CD4-positive, alpha-beta memory T cell (primary cell): ENCODE measurements at regions not wholly inside any gene's neighbourhood (a gene's known extent, or its start where the extent isn't known, plus 50 kb on each side); places are given as distances from the start of the nearest gene placed in this dataset.

Experiments used
- CTCF ChIA-PET: fragments of 350-600 bp; sonication (Branson Sonifier 250); formaldehyde crosslinking; loops from one replicate; lab custom pipeline; 2021; ENCODE audit warnings: inconsistent platforms; ENCODE audit not compliant: partially characterized antibody; lab: Charles Lee
- POLR2A ChIA-PET: fragments of 350-600 bp; sonication (Branson Sonifier 250); formaldehyde crosslinking; loops from one replicate; lab custom pipeline; 2021; ENCODE audit not compliant: partially characterized antibody; lab: Charles Lee
- DNase-seq, 5 donors: peaks; one replicate each; pipeline versions ENCODE4 v3.0.0 to v3.0.0-alpha.2; 2020 to 2022; ENCODE audit warnings: mixed read lengths in 1 of 5
- H3K27ac ChIP-seq: one replicate; pipeline ENCODE4 v1.7.0; 2013; ENCODE audit warnings: low read depth, low read length
- H3K27me3 ChIP-seq: 2 replicates; pipeline ENCODE4 v1.7.0; 2013; ENCODE audit warnings: mild to moderate bottlenecking, low read length, moderate library complexity; ENCODE audit not compliant: insufficient read depth
- H3K36me3 ChIP-seq: 2 replicates; pipeline ENCODE4 v1.7.0; 2013; ENCODE audit warnings: mild to moderate bottlenecking, low read length, moderate library complexity; ENCODE audit not compliant: insufficient read depth
- H3K4me1 ChIP-seq: 2 replicates; pipeline ENCODE4 v1.7.0; 2013; ENCODE audit warnings: mild to moderate bottlenecking, low read length, moderate library complexity; ENCODE audit not compliant: insufficient read depth
- H3K4me3 ChIP-seq, 2 donors: one replicate each; pipeline ENCODE4 v1.7.0; 2013; ENCODE audit warnings: low read length in 2 of 2, mild to moderate bottlenecking in 1 of 2
- H3K9me3 ChIP-seq, 2 donors: one replicate each; pipeline ENCODE4 v1.7.0; 2013; ENCODE audit warnings: low read length in 2 of 2, control low read depth in 1 of 2; ENCODE audit not compliant: control insufficient read depth in 1 of 2
- H3K27ac Mint-ChIP-seq, 7 donors: one replicate each; pipeline ENCODE4 v1.8.0; 2020 to 2021; ENCODE audit warnings: mixed read lengths in 7 of 7, mild to moderate bottlenecking in 6 of 7, inconsistent platforms in 3 of 7, moderate library complexity in 3 of 7
- H3K27me3 Mint-ChIP-seq, 2 donors: one replicate each; pipeline ENCODE4 v1.8.0; 2020 to 2021; ENCODE audit warnings: mixed read lengths in 2 of 2
- H3K36me3 Mint-ChIP-seq, 2 donors: one replicate each; pipeline ENCODE4 v1.8.0; 2020 to 2021; ENCODE audit warnings: mixed read lengths in 2 of 2, inconsistent platforms in 1 of 2, mild to moderate bottlenecking in 1 of 2
- H3K4me1 Mint-ChIP-seq, 4 donors: one replicate each; pipeline ENCODE4 v1.8.0; 2020 to 2021; ENCODE audit warnings: mixed read lengths in 4 of 4, mild to moderate bottlenecking in 1 of 4
- H3K4me3 Mint-ChIP-seq, 8 donors: one replicate each; pipeline ENCODE4 v1.8.0; 2020 to 2021; ENCODE audit warnings: mixed read lengths in 8 of 8, mild to moderate bottlenecking in 7 of 8, moderate library complexity in 6 of 8, inconsistent platforms in 3 of 8
- H3K9me3 Mint-ChIP-seq, 8 donors: one replicate each; pipeline ENCODE4 v1.8.0; 2020 to 2021; ENCODE audit warnings: mixed read lengths in 8 of 8, mild to moderate bottlenecking in 5 of 8, inconsistent platforms in 3 of 8, moderate library complexity in 1 of 8
- intact Hi-C: fragments of 100-400 bp; cut with micrococcal nuclease; formaldehyde crosslinking; loops from one replicate; pipeline ENCODE4 v1.15.1; 2023

GRCh38 chr2:206368484-206368883, 74.8 kb upstream of the ADAM23 start:
- H3K27me3 ChIP-seq: no peaks in the 10 kb centered on the region
- Mint-ChIP-seq H3K36me3 (no peaks in the 10 kb centered on the region), H3K27ac (no peak overlapping the region), H3K4me1 (peaks cover 0 to 5% (median 1%) of the 10 kb centered on the region in 4 donors), H3K27me3 (peaks cover 2% of the 10 kb centered on the region in 2 donors), H3K9me3 (peaks cover 0 to 23% (median 9%) of the 10 kb centered on the region in 8 donors), H3K4me3 (no peak overlapping the region)
- H3K36me3 ChIP-seq: no peaks in the 10 kb centered on the region
- no peak overlapping the region for H3K27ac ChIP-seq
- ChIA-PET POLR2A (no interaction called here), CTCF (no interaction called here)
- H3K4me3 ChIP-seq: no peak overlapping the region
- H3K9me3 ChIP-seq: no peaks in the 10 kb centered on the region
- intact Hi-C loops: no loop called here
- no peak for DNase-seq
- no peaks in the 10 kb centered on the region for H3K4me1 ChIP-seq

DNA sequence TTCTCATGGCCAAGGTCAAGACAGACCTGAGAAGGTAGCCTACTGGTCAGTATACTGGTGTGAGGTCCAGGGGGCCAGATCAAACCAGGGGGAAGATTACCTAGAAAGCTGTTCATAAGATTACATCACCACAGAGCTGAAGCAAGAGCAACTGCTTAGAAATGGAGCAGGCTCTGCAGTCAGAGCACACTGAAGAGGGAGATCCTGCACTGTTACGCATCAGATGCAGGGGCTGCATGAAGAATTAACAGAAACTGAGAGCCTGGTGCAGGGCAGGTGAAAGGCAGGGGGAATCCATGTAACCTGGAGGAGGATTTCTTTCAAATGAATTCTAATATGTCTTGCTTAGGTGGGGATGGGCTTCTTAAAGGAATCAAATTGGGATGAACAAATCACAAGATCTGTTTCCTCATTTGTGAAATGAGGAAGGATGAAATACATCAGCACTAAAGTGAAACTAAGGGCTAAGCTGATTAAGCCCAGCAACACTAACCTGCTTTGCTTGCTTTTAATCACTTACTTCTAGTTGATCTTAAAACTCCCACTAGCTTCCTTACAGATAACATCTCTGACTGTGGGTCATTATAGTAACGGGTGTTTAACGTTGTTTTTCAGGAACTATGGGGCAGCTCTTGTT, 74.3 kb upstream of the ADAM23 start:
- no peaks in the 10 kb centered on the region for H3K27me3 ChIP-seq
- peaks cover 0 to 5% (median 1%) of the 10 kb centered on the region in 4 donors for H3K4me1 Mint-ChIP-seq
- H3K36me3 ChIP-seq: no peaks in the 10 kb centered on the region
- no peaks in the 10 kb centered on the region for H3K4me1 ChIP-seq
- H3K36me3 Mint-ChIP-seq: no peaks in the 10 kb centered on the region
- peaks cover 0 to 28% (median 10%) of the 10 kb centered on the region in 8 donors for H3K9me3 Mint-ChIP-seq
- peaks cover 2% of the 10 kb centered on the region in 2 donors for H3K27me3 Mint-ChIP-seq
- H3K27ac Mint-ChIP-seq: no peak overlapping the region
- intact Hi-C loops: no loop called here
- ChIA-PET POLR2A (no interaction called here), CTCF (no interaction called here)
- no peaks in the 10 kb centered on the region for H3K9me3 ChIP-seq
- no peak overlapping the region for H3K4me3 ChIP-seq
- no peak overlapping the region for H3K27ac ChIP-seq
- no peak for DNase-seq
- H3K4me3 Mint-ChIP-seq: peak overlapping the region in 1 of 8 donors; percentile 58

DNA sequence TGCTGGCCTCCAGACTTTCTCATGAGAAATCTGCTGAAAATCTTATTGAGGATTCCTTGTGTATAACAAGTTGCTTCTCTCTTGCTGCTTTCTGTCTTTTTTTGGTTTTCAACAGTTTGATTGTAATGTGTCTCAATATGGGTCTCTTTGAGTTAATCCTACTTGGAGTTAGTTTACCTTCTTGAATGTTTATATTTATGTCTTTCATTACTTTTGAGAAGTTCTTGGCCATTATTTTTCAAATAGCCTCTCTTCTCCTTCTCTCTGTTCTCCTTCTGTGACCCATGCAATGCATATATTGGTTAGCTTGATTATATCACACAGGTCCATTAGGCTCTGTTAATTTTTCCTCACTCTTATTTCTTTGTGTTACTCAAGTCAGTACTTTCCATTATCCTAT, 67.4 kb upstream of the ADAM23 start:
- Histone ChIP-seq H3K27me3 (no peaks in the 10 kb centered on the region), H3K27ac (no peak overlapping the region), H3K9me3 (no peaks in the 10 kb centered on the region), H3K36me3 (no peaks in the 10 kb centered on the region), H3K4me3 (no peak overlapping the region), H3K4me1 (no peaks in the 10 kb centered on the region)
- Mint-ChIP-seq H3K4me1 (no peaks in the 10 kb centered on the region), H3K4me3 (no peak overlapping the region), H3K27ac (no peak overlapping the region), H3K27me3 (peaks cover 8% of the 10 kb centered on the region in 2 donors), H3K36me3 (peaks cover 4% of the 10 kb centered on the region in 2 donors), H3K9me3 (peaks cover 8 to 45% (median 28%) of the 10 kb centered on the region in 8 donors)
- ChIA-PET POLR2A (no interaction called here), CTCF (no interaction called here)
- intact Hi-C loops: no loop called here
- no peak for DNase-seq

- DNase-seq: no peak
- peaks cover 10 to 42% (median 30%) of the 10 kb centered on the region in 8 donors for H3K9me3 Mint-ChIP-seq
- no peak overlapping the region for H3K27ac ChIP-seq
- ChIA-PET POLR2A (no interaction called here), CTCF (no interaction called here)
- H3K36me3 Mint-ChIP-seq: peaks cover 4% of the 10 kb centered on the region in 2 donors
- no peaks in the 10 kb centered on the region for H3K4me1 Mint-ChIP-seq
- H3K9me3 ChIP-seq: no peaks in the 10 kb centered on the region
- intact Hi-C loops: no loop called here
- H3K4me3 Mint-ChIP-seq: no peak overlapping the region
- H3K4me3 ChIP-seq: no peak overlapping the region
- H3K36me3 ChIP-seq: no peaks in the 10 kb centered on the region
- H3K27me3 Mint-ChIP-seq: peaks cover 8% of the 10 kb centered on the region in 2 donors
- no peaks in the 10 kb centered on the region for H3K27me3 ChIP-seq
- no peaks in the 10 kb centered on the region for H3K4me1 ChIP-seq
- H3K27ac Mint-ChIP-seq: peak overlapping the region in 1 of 7 donors; percentile 77
These were observed 64.5 kb upstream of the ADAM23 start for GRCh38 chr2:206378835-206379234.

GRCh38 chr2:206379266-206379665, 64.1 kb upstream of the ADAM23 start:
- Histone ChIP-seq H3K4me1 (no peaks in the 10 kb centered on the region), H3K4me3 (no peak overlapping the region), H3K27ac (no peak overlapping the region), H3K36me3 (no peaks in the 10 kb centered on the region), H3K9me3 (no peaks in the 10 kb centered on the region), H3K27me3 (no peaks in the 10 kb centered on the region)
- Mint-ChIP-seq H3K4me1 (no peaks in the 10 kb centered on the region), H3K4me3 (no peak overlapping the region), H3K27ac (no peak overlapping the region), H3K27me3 (peaks cover 8% of the 10 kb centered on the region in 2 donors), H3K9me3 (peaks cover 10 to 40% (median 29%) of the 10 kb centered on the region in 8 donors), H3K36me3 (peaks cover 4% of the 10 kb centered on the region in 2 donors)
- CTCF ChIA-PET: no interaction called here
- POLR2A ChIA-PET: no interaction called here
- intact Hi-C loops: no loop called here
- DNase-seq: no peak

DNA sequence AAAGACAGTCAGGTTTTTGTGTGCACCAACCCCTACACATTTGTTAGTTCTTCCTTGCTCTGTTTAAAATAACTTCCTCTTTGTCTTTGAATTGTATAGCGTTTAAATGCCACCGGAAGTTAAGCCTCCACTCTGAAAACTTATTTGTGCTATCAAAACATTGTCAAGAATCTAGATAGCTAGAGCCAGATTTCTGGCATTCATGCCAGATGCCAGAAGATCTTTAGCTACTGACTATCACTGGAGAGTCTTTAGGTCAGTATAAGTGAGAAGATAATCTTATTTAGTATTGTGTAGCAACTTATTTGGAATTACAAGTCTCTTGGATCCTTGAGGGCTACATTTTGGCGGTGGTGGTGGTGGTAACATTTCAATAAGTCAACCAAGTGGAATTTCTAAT, 63.4 kb upstream of the ADAM23 start:
- peaks cover 8 to 10% of the 10 kb centered on the region in 2 donors for H3K27me3 Mint-ChIP-seq
- Histone ChIP-seq H3K4me1 (no peaks in the 10 kb centered on the region), H3K36me3 (no peaks in the 10 kb centered on the region), H3K27me3 (no peaks in the 10 kb centered on the region), H3K4me3 (no peak overlapping the region), H3K9me3 (no peaks in the 10 kb centered on the region), H3K27ac (no peak overlapping the region)
- intact Hi-C loops: no loop called here
- POLR2A ChIA-PET: no interaction called here
- H3K9me3 Mint-ChIP-seq: peaks cover 10 to 45% (median 32%) of the 10 kb centered on the region in 8 donors
- no peak for DNase-seq
- H3K27ac Mint-ChIP-seq: no peak overlapping the region
- no peak overlapping the region for H3K4me3 Mint-ChIP-seq
- no peaks in the 10 kb centered on the region for H3K4me1 Mint-ChIP-seq
- CTCF ChIA-PET: no interaction called here
- peaks cover 4% of the 10 kb centered on the region in 2 donors for H3K36me3 Mint-ChIP-seq

- Mint-ChIP-seq H3K27ac (no peak overlapping the region), H3K4me3 (no peak overlapping the region), H3K4me1 (no peaks in the 10 kb centered on the region), H3K9me3 (peaks cover 0 to 33% (median 23%) of the 10 kb centered on the region in 8 donors), H3K27me3 (peaks cover 8 to 12% of the 10 kb centered on the region in 2 donors), H3K36me3 (no peaks in the 10 kb centered on the region)
- Histone ChIP-seq H3K36me3 (no peaks in the 10 kb centered on the region), H3K27ac (no peak overlapping the region), H3K4me1 (no peaks in the 10 kb centered on the region), H3K4me3 (no peak overlapping the region), H3K9me3 (no peaks in the 10 kb centered on the region), H3K27me3 (no peaks in the 10 kb centered on the region)
- ChIA-PET POLR2A (no interaction called here), CTCF (no interaction called here)
- DNase-seq: no peak
- intact Hi-C loops: no loop called here
These were observed 61.5 kb upstream of the ADAM23 start for GRCh38 chr2:206381881-206382280.
